ENCODE measurements at regions not wholly inside any gene's neighbourhood (a gene's known extent, or its start where the extent isn't known, plus 50 kb on each side); places are given as distances from the start of the nearest gene placed in this dataset.

- TF ChIP-seq, protein P1, sequence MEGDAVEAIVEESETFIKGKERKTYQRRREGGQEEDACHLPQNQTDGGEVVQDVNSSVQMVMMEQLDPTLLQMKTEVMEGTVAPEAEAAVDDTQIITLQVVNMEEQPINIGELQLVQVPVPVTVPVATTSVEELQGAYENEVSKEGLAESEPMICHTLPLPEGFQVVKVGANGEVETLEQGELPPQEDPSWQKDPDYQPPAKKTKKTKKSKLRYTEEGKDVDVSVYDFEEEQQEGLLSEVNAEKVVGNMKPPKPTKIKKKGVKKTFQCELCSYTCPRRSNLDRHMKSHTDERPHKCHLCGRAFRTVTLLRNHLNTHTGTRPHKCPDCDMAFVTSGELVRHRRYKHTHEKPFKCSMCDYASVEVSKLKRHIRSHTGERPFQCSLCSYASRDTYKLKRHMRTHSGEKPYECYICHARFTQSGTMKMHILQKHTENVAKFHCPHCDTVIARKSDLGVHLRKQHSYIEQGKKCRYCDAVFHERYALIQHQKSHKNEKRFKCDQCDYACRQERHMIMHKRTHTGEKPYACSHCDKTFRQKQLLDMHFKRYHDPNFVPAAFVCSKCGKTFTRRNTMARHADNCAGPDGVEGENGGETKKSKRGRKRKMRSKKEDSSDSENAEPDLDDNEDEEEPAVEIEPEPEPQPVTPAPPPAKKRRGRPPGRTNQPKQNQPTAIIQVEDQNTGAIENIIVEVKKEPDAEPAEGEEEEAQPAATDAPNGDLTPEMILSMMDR (IDR thresholded peaks at IDR 0.05; ENCODE audit: low read length, missing control alignments) = no peak
- no peak for DNase-seq (ENCODE audit: low read depth)
- no peak overlapping the region for H3K4me3 ChIP-seq (replicated peaks; ENCODE audit: low read depth, low read length)
Observed at GRCh38 chr7:67771846-67772605, 775.4 kb downstream of the TYW1 start.

- TF ChIP-seq, protein P1 (IDR thresholded peaks at IDR 0.05; ENCODE audit: low read length, missing control alignments) = no peak
- H3K4me3 ChIP-seq (replicated peaks; ENCODE audit: low read depth, low read length) = no peak overlapping the region
- no peak for DNase-seq (ENCODE audit: low read depth)
Observed at GRCh38 chr7:67773081-67773480, 776.4 kb downstream of the TYW1 start.

DNA sequence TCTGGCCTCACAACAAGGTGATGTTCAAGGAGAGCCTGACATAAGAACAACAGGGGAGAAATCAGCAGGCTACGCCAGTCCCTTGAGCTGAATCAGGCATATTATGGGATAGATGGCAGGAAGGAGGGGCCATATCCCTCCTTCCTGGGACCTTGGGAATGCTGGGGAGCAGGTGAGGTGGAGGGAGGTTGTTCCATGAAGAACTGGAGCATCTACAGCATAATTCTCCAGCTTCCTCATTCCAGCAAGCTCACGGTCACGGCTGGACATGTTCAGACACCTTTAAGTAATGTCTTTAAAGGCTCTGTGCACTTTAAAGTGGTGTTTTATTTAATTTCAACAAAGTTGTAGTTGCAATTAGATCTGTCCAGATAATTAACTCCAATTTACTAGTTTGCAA is 780.5 kb downstream of the TYW1 start:
- H3K4me3 ChIP-seq (replicated peaks; ENCODE audit: low read depth, low read length) = no peak overlapping the region
- DNase-seq (ENCODE audit: low read depth) = no peak
- TF ChIP-seq, protein P1 (IDR thresholded peaks at IDR 0.05; ENCODE audit: low read length, missing control alignments) = no peak

DNA sequence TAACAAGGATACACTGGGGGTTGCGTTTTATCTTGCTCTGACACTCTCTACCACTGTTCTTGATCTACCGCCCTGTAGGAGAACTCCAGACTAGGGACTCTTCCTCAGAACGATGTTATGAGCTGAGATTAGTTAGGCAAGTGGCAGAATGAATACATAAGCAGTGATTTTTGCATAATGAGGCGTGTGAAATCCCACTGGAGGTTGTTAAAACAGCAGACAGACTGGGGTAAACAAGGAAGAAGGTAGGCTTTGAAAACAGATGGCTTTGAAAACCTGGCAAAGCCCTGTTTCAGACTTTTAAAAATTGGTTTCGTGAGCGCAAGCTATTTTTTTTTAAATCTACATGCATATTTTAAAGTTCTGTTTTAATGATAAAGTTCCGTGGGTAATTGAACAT is 785.2 kb downstream of the TYW1 start:
- TF ChIP-seq, protein P1 (IDR thresholded peaks at IDR 0.05; ENCODE audit: low read length, missing control alignments) = no peak
- no peak for DNase-seq (ENCODE audit: low read depth)
- H3K4me3 ChIP-seq (replicated peaks; ENCODE audit: low read depth, low read length) = no peak overlapping the region

DNA sequence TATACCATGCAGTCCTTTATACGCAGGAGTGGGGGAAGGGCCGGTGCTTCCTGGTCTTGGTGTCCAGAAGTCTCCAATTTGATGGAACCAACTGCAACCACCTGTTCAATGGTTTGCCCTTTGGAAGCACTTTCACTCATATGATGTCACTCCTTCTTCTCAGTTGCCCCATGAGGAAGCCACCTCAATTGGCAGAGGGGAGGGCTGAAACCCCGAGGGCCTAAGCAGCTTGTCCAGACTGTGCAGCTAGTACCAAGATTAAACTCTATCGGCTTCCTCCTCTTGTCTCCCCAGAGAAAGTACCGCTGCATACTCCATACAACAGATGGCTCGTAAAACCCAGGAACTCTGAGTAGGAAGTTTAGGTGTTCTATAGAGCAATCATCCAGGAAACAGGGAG is 789.4 kb downstream of the TYW1 start:
- DNase-seq (ENCODE audit: low read depth) = no peak
- H3K4me3 ChIP-seq (replicated peaks; ENCODE audit: low read depth, low read length) = no peak overlapping the region
- TF ChIP-seq, protein P1 (IDR thresholded peaks at IDR 0.05; ENCODE audit: low read length, missing control alignments) = no peak

- peak; percentile 9 for DNase-seq (ENCODE audit: low read depth)
- H3K4me3 ChIP-seq (replicated peaks; ENCODE audit: low read depth, low read length) = no peak overlapping the region
- TF ChIP-seq, protein P1 (IDR thresholded peaks at IDR 0.05; ENCODE audit: low read length, missing control alignments) = peak; percentile 11
Observed at GRCh38 chr7:67788669-67789068, 792.0 kb downstream of the TYW1 start.

GRCh38 chr7:67791918-67792317 is 795.3 kb downstream of the TYW1 start:
- TF ChIP-seq, protein P1 (IDR thresholded peaks at IDR 0.05; ENCODE audit: low read length, missing control alignments) = no peak
- no peak for DNase-seq (ENCODE audit: low read depth)
- H3K4me3 ChIP-seq (replicated peaks; ENCODE audit: low read depth, low read length) = no peak overlapping the region
